GM12878 (cell line): ENCODE measurements at regions not wholly inside any gene's neighbourhood (a gene's known extent, or its start where the extent isn't known, plus 50 kb on each side); places are given as distances from the start of the nearest gene placed in this dataset.

Experiments used
- ATF7 ChIP-seq: fragments of 450-650 bp; IDR thresholded peaks from 2 replicates; pipeline ENCODE4 v1.6.1; 2016; ENCODE audit warnings: low read depth, mild to moderate bottlenecking
- BACH1 ChIP-seq: fragments of 450-650 bp; IDR thresholded peaks from 2 replicates; pipeline ENCODE4 v1.6.1; 2017; ENCODE audit warnings: mild to moderate bottlenecking, borderline replicate concordance
- CREM ChIP-seq: IDR thresholded peaks from 2 replicates; pipeline ENCODE4 v1.6.1; 2014; ENCODE audit warnings: antibody characterized with exemption, low read depth
- DPF2 ChIP-seq: fragments of 450-650 bp; IDR thresholded peaks from 2 replicates; pipeline ENCODE4 v1.6.1; 2017; ENCODE audit warnings: mild to moderate bottlenecking
- EP300 ChIP-seq, 2 experiments: fragments of 150-350 bp in 1 of 2; IDR thresholded peaks; 2 replicates each; pipeline ENCODE4 v1.6.1; 2011 to 2012; ENCODE audit warnings: low read depth in 2 of 2, low read length in 2 of 2, borderline replicate concordance in 1 of 2, improper control_type of control experiment in 1 of 2, inconsistent platforms in 1 of 2; ENCODE audit not compliant: control insufficient read depth in 1 of 2
- ESRRA ChIP-seq: IDR thresholded peaks from 2 replicates; pipeline ENCODE4 v1.6.1; 2012; ENCODE audit warnings: mild to moderate bottlenecking, low read length, improper control_type of control experiment
- MEF2A ChIP-seq: IDR thresholded peaks from 2 replicates; pipeline ENCODE4 v1.6.1; 2011; ENCODE audit warnings: low read depth, mild to moderate bottlenecking, low read length, moderate library complexity; ENCODE audit not compliant: insufficient read depth
- MTA3 ChIP-seq: IDR thresholded peaks from 2 replicates; pipeline ENCODE4 v1.6.1; 2012; ENCODE audit warnings: low read length, inconsistent platforms, borderline replicate concordance
- NFYA ChIP-seq: IDR thresholded peaks from 2 replicates; pipeline ENCODE4 v1.6.1; 2011; ENCODE audit warnings: low read depth, mild to moderate bottlenecking, low read length, improper control_type of control experiment, borderline replicate concordance
- SMC3 ChIP-seq: IDR thresholded peaks from 2 replicates; pipeline ENCODE4 v1.6.1; 2011; ENCODE audit warnings: low read length, improper control_type of control experiment, borderline replicate concordance
- SPI1 ChIP-seq: IDR thresholded peaks from 2 replicates; pipeline ENCODE4 v1.6.1; 2011; ENCODE audit warnings: low read depth, mild to moderate bottlenecking, low read length, moderate library complexity, borderline replicate concordance; ENCODE audit not compliant: insufficient read depth
- SRF ChIP-seq, 2 experiments: IDR thresholded peaks; 2 replicates each; pipeline ENCODE4 v1.6.1; 2011; ENCODE audit warnings: low read depth in 2 of 2, low read length in 2 of 2, mild to moderate bottlenecking in 1 of 2, moderate library complexity in 1 of 2
- TARDBP ChIP-seq: IDR thresholded peaks from 2 replicates; pipeline ENCODE4 v1.6.1; 2016; ENCODE audit warnings: borderline replicate concordance
- YBX1 ChIP-seq: fragments of 450-650 bp; IDR thresholded peaks from 2 replicates; pipeline ENCODE4 v1.6.1; 2016; ENCODE audit warnings: antibody characterized with exemption
- ZNF217 ChIP-seq: fragments of 450-650 bp; IDR thresholded peaks from 2 replicates; pipeline ENCODE4 v1.6.1; 2017; ENCODE audit warnings: antibody characterized with exemption, mild to moderate bottlenecking
- ZNF24 ChIP-seq: fragments of 450-650 bp; IDR thresholded peaks from 2 replicates; pipeline ENCODE4 v1.6.1; 2017; ENCODE audit warnings: antibody characterized with exemption, mild to moderate bottlenecking
- ZNF622 ChIP-seq: fragments of 450-650 bp; IDR thresholded peaks from 2 replicates; pipeline ENCODE4 v1.6.1; 2017; ENCODE audit warnings: mild to moderate bottlenecking, inconsistent platforms
- ZSCAN29 ChIP-seq: fragments of 450-650 bp; IDR thresholded peaks from 2 replicates; pipeline ENCODE4 v1.6.1; 2017; ENCODE audit warnings: mild to moderate bottlenecking, moderate library complexity
- ZZZ3 ChIP-seq: IDR thresholded peaks from 2 replicates; pipeline ENCODE4 v1.6.1; 2011; ENCODE audit warnings: low read depth; ENCODE audit not compliant: control insufficient read depth, insufficient read length
- TF ChIP-seq, protein P1 (sequence below), 3 experiments: IDR thresholded peaks in 2 of 3; conservative IDR thresholded peaks in 1 of 3; 2 replicates each; pipeline ENCODE4 v1.5.1; 2011; ENCODE audit warnings: low read depth in 3 of 3, low read length in 3 of 3, mild to moderate bottlenecking in 3 of 3, control low read depth in 2 of 3, moderate library complexity in 2 of 3, inconsistent platforms in 1 of 3, mixed read lengths in 1 of 3; ENCODE audit not compliant: control insufficient read depth in 2 of 3, insufficient read depth in 1 of 3; ENCODE audit errors: extremely low read depth in 1 of 3
- TF ChIP-seq, protein P2 (sequence below): fragments of 450-650 bp; IDR thresholded peaks from 2 replicates; pipeline ENCODE4 v1.6.1; 2017; ENCODE audit warnings: borderline replicate concordance
- TF ChIP-seq, protein P3 (sequence below): fragments of 450-650 bp; IDR thresholded peaks from 2 replicates; pipeline ENCODE4 v1.6.1; 2017; ENCODE audit warnings: antibody characterized with exemption, mild to moderate bottlenecking, moderate library complexity
- TF ChIP-seq, protein P4 (sequence below): IDR thresholded peaks from 2 replicates; pipeline ENCODE4 v1.6.1; 2011; ENCODE audit warnings: borderline replicate concordance, low read depth, mild to moderate bottlenecking, moderate library complexity, low read length; ENCODE audit not compliant: insufficient read depth, poor library complexity, severe bottlenecking

DNA sequence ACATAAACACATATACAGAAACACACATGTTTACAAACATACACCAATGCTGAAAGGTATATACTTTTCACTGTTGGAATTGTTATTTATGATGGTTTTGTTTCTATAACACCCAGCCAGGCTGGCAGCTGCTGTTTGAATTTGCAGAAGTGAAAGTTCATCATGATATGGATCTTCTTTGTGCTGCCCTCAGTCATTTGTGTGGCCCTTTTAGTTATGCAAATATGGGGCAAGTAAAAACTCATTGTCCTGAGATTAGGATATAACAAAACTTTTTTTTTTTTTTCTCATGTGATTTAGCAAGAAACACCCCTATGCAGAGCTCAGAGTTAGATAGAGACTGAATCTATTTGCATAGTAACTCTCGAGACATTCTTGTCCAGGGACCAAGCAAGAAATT lies 714.1 kb downstream of the KCNJ3 start (continued):
- peak; percentile 90 for TF ChIP-seq SPI1
- TF ChIP-seq NFYA, result no peak
- peak; percentile 56 to 73 for TF ChIP-seq EP300 (IDR thresholded peaks at IDR 0.05; ENCODE audit: borderline replicate concordance in 1 of 2, control insufficient read depth in 1 of 2, low read depth in 2 of 2, low read length in 2 of 2)
- TF ChIP-seq ZNF622, result no peak
- 0 out of 2 replicates have a peak, but pooled peaks have one; percentile 7 for TF ChIP-seq MEF2A
- peak; percentile 48; the same call in 1 of the 2 replicates for TF ChIP-seq ATF7
- no peak for TF ChIP-seq BACH1
- no peak for TF ChIP-seq ZNF217
- TF ChIP-seq, protein P1, sequence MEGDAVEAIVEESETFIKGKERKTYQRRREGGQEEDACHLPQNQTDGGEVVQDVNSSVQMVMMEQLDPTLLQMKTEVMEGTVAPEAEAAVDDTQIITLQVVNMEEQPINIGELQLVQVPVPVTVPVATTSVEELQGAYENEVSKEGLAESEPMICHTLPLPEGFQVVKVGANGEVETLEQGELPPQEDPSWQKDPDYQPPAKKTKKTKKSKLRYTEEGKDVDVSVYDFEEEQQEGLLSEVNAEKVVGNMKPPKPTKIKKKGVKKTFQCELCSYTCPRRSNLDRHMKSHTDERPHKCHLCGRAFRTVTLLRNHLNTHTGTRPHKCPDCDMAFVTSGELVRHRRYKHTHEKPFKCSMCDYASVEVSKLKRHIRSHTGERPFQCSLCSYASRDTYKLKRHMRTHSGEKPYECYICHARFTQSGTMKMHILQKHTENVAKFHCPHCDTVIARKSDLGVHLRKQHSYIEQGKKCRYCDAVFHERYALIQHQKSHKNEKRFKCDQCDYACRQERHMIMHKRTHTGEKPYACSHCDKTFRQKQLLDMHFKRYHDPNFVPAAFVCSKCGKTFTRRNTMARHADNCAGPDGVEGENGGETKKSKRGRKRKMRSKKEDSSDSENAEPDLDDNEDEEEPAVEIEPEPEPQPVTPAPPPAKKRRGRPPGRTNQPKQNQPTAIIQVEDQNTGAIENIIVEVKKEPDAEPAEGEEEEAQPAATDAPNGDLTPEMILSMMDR (IDR thresholded peaks at IDR 0.05 in 2 of 3, conservative IDR thresholded peaks at IDR 0.05 in 1 of 3; ENCODE audit: control insufficient read depth in 2 of 3, extremely low read depth in 1 of 3, insufficient read depth in 1 of 3, low read depth in 3 of 3, low read length in 3 of 3), result no peak
- TF ChIP-seq CREM, result no peak
- TF ChIP-seq ZZZ3, result no peak
- TF ChIP-seq TARDBP, result no peak
- TF ChIP-seq ESRRA, result no peak
- TF ChIP-seq, protein P2, sequence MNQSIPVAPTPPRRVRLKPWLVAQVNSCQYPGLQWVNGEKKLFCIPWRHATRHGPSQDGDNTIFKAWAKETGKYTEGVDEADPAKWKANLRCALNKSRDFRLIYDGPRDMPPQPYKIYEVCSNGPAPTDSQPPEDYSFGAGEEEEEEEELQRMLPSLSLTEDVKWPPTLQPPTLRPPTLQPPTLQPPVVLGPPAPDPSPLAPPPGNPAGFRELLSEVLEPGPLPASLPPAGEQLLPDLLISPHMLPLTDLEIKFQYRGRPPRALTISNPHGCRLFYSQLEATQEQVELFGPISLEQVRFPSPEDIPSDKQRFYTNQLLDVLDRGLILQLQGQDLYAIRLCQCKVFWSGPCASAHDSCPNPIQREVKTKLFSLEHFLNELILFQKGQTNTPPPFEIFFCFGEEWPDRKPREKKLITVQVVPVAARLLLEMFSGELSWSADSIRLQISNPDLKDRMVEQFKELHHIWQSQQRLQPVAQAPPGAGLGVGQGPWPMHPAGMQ, result no peak
- no peak for TF ChIP-seq SRF (IDR thresholded peaks at IDR 0.05; ENCODE audit: low read depth in 2 of 2, low read length in 2 of 2)
- TF ChIP-seq ZSCAN29, result no peak
- TF ChIP-seq SMC3, result no peak
- TF ChIP-seq, protein P3, sequence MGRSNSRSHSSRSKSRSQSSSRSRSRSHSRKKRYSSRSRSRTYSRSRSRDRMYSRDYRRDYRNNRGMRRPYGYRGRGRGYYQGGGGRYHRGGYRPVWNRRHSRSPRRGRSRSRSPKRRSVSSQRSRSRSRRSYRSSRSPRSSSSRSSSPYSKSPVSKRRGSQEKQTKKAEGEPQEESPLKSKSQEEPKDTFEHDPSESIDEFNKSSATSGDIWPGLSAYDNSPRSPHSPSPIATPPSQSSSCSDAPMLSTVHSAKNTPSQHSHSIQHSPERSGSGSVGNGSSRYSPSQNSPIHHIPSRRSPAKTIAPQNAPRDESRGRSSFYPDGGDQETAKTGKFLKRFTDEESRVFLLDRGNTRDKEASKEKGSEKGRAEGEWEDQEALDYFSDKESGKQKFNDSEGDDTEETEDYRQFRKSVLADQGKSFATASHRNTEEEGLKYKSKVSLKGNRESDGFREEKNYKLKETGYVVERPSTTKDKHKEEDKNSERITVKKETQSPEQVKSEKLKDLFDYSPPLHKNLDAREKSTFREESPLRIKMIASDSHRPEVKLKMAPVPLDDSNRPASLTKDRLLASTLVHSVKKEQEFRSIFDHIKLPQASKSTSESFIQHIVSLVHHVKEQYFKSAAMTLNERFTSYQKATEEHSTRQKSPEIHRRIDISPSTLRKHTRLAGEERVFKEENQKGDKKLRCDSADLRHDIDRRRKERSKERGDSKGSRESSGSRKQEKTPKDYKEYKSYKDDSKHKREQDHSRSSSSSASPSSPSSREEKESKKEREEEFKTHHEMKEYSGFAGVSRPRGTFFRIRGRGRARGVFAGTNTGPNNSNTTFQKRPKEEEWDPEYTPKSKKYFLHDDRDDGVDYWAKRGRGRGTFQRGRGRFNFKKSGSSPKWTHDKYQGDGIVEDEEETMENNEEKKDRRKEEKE, result no peak
- TF ChIP-seq ZNF24, result no peak
- peak; percentile 52; the same call in 1 of the 2 replicates for TF ChIP-seq DPF2
- TF ChIP-seq YBX1, result no peak
- TF ChIP-seq MTA3, result no peak
- TF ChIP-seq, protein P4, sequence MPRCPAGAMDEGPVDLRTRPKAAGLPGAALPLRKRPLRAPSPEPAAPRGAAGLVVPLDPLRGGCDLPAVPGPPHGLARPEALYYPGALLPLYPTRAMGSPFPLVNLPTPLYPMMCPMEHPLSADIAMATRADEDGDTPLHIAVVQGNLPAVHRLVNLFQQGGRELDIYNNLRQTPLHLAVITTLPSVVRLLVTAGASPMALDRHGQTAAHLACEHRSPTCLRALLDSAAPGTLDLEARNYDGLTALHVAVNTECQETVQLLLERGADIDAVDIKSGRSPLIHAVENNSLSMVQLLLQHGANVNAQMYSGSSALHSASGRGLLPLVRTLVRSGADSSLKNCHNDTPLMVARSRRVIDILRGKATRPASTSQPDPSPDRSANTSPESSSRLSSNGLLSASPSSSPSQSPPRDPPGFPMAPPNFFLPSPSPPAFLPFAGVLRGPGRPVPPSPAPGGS, result no peak
